Glutamatergic neuron (in vitro differentiated cells): ENCODE measurements at regions not wholly inside any gene's neighbourhood (a gene's known extent, or its start where the extent isn't known, plus 50 kb on each side); places are given as distances from the start of the nearest gene placed in this dataset.

ENCODE experiments used
- DNase-seq: peaks from one replicate; pipeline ENCODE4 v3.0.0; 2022
- H3K27ac Mint-ChIP-seq: one replicate; pipeline ENCODE4 v1.8.0; 2020; ENCODE audit warnings: mild to moderate bottlenecking, mixed read lengths, inconsistent platforms; ENCODE audit not compliant: unreplicated experiment
- H3K27me3 Mint-ChIP-seq: one replicate; pipeline ENCODE4 v1.8.0; 2020; ENCODE audit warnings: mild to moderate bottlenecking, moderate library complexity, mixed read lengths, inconsistent platforms; ENCODE audit not compliant: unreplicated experiment
- H3K36me3 Mint-ChIP-seq: one replicate; pipeline ENCODE4 v1.8.0; 2020; ENCODE audit warnings: mild to moderate bottlenecking, mixed read lengths, inconsistent platforms; ENCODE audit not compliant: unreplicated experiment
- H3K4me1 Mint-ChIP-seq: one replicate; pipeline ENCODE4 v1.8.0; 2020; ENCODE audit warnings: mild to moderate bottlenecking, low read depth, mixed read lengths, inconsistent platforms; ENCODE audit not compliant: unreplicated experiment
- H3K4me3 Mint-ChIP-seq: one replicate; pipeline ENCODE4 v1.8.0; 2020; ENCODE audit warnings: mild to moderate bottlenecking, mixed read lengths, inconsistent platforms; ENCODE audit not compliant: unreplicated experiment
- H3K9me3 Mint-ChIP-seq: one replicate; pipeline ENCODE4 v1.8.0; 2020; ENCODE audit warnings: mild to moderate bottlenecking, moderate library complexity, mixed read lengths, inconsistent platforms; ENCODE audit not compliant: unreplicated experiment
- TF ChIP-seq, protein P1 (sequence below): fragments of 200-600 bp; sonication (generic); IDR thresholded peaks from one replicate; pipeline ENCODE4 v1.5.0; 2021; ENCODE audit not compliant: partially characterized antibody, unreplicated experiment

DNA sequence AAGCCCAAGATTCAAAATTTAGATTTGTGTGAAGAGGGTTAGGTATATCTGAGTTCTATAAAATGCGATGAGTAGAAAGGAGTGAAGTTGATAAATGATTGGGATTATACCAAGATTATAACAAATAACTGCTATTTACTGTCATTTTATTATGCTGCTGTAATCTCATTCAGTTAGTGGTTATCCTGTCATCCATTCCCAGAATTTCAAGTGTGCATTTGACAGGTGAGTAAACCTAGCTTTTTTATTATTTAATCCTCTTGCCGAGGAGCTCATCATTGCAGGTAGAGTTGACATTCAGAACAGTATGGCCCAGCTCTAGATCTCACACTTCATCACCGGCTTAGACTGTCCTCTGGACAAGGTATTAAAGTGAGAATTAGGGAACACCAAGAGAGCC is 1146.2 kb downstream of the CDH11 start:
- TF ChIP-seq, protein P1, sequence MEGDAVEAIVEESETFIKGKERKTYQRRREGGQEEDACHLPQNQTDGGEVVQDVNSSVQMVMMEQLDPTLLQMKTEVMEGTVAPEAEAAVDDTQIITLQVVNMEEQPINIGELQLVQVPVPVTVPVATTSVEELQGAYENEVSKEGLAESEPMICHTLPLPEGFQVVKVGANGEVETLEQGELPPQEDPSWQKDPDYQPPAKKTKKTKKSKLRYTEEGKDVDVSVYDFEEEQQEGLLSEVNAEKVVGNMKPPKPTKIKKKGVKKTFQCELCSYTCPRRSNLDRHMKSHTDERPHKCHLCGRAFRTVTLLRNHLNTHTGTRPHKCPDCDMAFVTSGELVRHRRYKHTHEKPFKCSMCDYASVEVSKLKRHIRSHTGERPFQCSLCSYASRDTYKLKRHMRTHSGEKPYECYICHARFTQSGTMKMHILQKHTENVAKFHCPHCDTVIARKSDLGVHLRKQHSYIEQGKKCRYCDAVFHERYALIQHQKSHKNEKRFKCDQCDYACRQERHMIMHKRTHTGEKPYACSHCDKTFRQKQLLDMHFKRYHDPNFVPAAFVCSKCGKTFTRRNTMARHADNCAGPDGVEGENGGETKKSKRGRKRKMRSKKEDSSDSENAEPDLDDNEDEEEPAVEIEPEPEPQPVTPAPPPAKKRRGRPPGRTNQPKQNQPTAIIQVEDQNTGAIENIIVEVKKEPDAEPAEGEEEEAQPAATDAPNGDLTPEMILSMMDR, result no peak
- DNase-seq, result no peak
- Mint-ChIP-seq H3K9me3 (no peaks in the 10 kb centered on the region), H3K4me1 (peaks cover 5% of the 10 kb centered on the region), H3K4me3 (no peak overlapping the region), H3K27me3 (no peaks in the 10 kb centered on the region), H3K36me3 (no peaks in the 10 kb centered on the region), H3K27ac (no peak overlapping the region)

DNA sequence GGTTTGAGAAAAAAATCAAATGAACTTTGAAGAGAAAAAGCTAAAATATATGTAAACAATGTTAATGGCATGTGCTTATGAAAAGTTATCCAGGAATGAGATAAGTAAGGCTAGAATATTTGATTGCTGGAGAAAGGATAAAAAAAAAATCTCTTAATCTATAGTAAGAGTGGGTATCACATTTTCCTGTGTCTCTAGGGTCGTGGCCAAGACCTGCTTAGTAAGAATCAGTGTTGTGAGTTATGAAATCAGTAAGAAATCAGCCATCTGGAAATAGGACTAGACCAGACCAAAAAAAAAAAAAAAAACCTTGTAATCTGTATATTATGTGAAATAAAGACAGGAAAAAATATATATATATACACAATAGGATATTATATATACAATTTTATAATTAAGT is 1153.9 kb downstream of the CDH11 start:
- DNase-seq, result no peak
- no peaks in the 10 kb centered on the region for H3K9me3 Mint-ChIP-seq
- no peak overlapping the region for H3K27ac Mint-ChIP-seq
- no peaks in the 10 kb centered on the region for H3K27me3 Mint-ChIP-seq
- H3K4me1 Mint-ChIP-seq, result no peaks in the 10 kb centered on the region
- TF ChIP-seq, protein P1, result no peak
- H3K36me3 Mint-ChIP-seq, result no peaks in the 10 kb centered on the region
- H3K4me3 Mint-ChIP-seq, result no peak overlapping the region

DNA sequence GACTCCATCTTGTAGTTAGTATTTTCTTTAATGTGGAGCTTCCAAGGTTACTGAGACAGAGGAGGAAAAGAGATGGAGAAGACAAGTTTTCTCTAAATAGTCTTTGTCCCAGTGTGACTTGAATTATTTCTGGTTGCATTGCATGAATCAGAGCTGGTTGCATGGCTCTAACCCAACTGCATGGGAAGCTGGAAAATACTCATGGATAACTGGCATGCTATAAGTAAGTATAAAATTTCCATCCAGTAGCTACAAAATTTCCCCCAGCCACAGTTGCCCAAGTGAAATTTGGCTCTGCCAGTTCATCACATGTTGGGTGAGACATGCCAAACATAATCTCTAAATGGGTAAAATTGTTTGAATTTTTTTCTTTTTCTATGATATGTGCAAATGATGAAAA is 1161.5 kb downstream of the CDH11 start:
- H3K27me3 Mint-ChIP-seq, result no peaks in the 10 kb centered on the region
- H3K4me1 Mint-ChIP-seq, result peaks cover 3% of the 10 kb centered on the region
- no peak overlapping the region for H3K27ac Mint-ChIP-seq

DNA sequence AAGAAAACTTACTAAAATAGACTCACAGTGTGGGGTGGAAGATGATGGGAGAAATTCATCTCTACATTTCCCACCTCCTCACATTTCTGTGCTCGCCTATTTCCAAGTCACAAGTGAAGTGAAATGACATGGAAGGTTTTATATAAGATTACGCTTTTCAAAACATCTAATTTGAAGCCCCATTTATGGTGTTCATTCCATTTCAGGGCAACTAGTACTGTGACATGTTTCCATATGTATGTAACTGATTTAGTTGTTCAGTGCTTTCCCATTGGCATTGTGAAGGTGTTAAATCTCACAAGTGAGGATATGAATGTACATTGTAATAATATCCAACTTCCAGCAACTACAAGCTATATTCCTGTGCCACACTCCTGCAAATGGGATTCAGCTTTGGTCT is 1174.8 kb downstream of the CDH11 start:
- Mint-ChIP-seq H3K27ac (no peak overlapping the region), H3K27me3 (peaks cover 1% of the 10 kb centered on the region), H3K4me1 (no peaks in the 10 kb centered on the region), H3K9me3 (no peaks in the 10 kb centered on the region), H3K36me3 (no peaks in the 10 kb centered on the region), H3K4me3 (no peak overlapping the region)
- TF ChIP-seq, protein P1, result no peak
- no peak for DNase-seq

More for the DNA sequence above, 1161.5 kb downstream of the CDH11 start:
- no peaks in the 10 kb centered on the region for H3K36me3 Mint-ChIP-seq
- DNase-seq, result no peak
- TF ChIP-seq, protein P1, result no peak
- no peak overlapping the region for H3K4me3 Mint-ChIP-seq
- no peaks in the 10 kb centered on the region for H3K9me3 Mint-ChIP-seq

DNA sequence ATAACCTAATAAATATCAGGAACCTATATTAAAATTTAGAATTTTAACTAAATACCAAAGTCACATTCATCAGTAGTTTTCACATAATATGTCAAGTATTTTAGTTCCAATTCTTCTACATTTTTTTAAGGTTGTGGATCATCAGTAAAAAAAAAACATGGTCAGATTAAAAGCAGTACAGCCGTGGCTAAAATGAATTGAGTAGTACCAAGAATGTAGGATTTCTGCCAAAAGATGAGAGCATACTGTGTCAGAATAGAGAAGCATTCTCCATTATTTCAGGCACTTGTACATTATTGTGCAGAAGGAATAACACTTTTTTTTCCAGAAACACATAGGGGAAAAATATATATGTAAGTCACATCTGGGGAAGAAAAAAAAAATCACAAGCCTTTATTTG is 1176.1 kb downstream of the CDH11 start:
- Mint-ChIP-seq H3K9me3 (no peaks in the 10 kb centered on the region), H3K4me3 (no peak overlapping the region), H3K27me3 (peaks cover 1% of the 10 kb centered on the region), H3K4me1 (no peaks in the 10 kb centered on the region), H3K36me3 (no peaks in the 10 kb centered on the region), H3K27ac (no peak overlapping the region)
- DNase-seq, result no peak
- TF ChIP-seq, protein P1, result no peak
